ENCODE measurements at regions not wholly inside any gene's neighbourhood (a gene's known extent, or its start where the extent isn't known, plus 50 kb on each side); places are given as distances from the start of the nearest gene placed in this dataset.
"Not testable (repeated sequence)": the region's sequence is repeated elsewhere in the genome, so short reads cannot be mapped to it uniquely, and the experiment has no call there.

GRCh38 chr9:90499761-90500160 lies 142.9 kb downstream of the DIRAS2 start:
- TF ChIP-seq CTCF (IDR thresholded peaks at IDR 0.05): no peak
- no peak overlapping the region for H3K4me3 ChIP-seq (ENCODE audit: low read depth in 1 of 2, low read length in 1 of 2)
- H3K27me3 ChIP-seq: peaks cover 5% of the 10 kb centered on the region

GRCh38 chr9:90502134-90502533 lies 140.5 kb downstream of the DIRAS2 start:
- H3K4me1 ChIP-seq (ENCODE audit: control insufficient read depth in 1 of 2, insufficient read depth in 1 of 2, low read depth in 1 of 2, low read length in 1 of 2): no peaks in the 10 kb centered on the region
- no peak overlapping the region for H3K27ac ChIP-seq
- peaks cover 5% of the 10 kb centered on the region for H3K27me3 ChIP-seq
- no peak overlapping the region for H3K4me3 ChIP-seq (ENCODE audit: low read depth in 1 of 2, low read length in 1 of 2)
- no peak for TF ChIP-seq CTCF (IDR thresholded peaks at IDR 0.05)
- no peaks in the 10 kb centered on the region for H3K9me3 ChIP-seq
- H3K36me3 ChIP-seq: no peaks in the 10 kb centered on the region

More at GRCh38 chr9:90499761-90500160, 142.9 kb downstream of the DIRAS2 start:
- Histone ChIP-seq H3K9me3 (no peaks in the 10 kb centered on the region), H3K36me3 (no peaks in the 10 kb centered on the region), H3K4me1 (ENCODE audit: control insufficient read depth in 1 of 2, insufficient read depth in 1 of 2, low read depth in 1 of 2, low read length in 1 of 2) (no peaks in the 10 kb centered on the region), H3K27ac (no peak overlapping the region)

- Histone ChIP-seq H3K27ac (no peak overlapping the region), H3K4me1 (ENCODE audit: control insufficient read depth in 1 of 2, insufficient read depth in 1 of 2, low read depth in 1 of 2, low read length in 1 of 2) (no peaks in the 10 kb centered on the region), H3K36me3 (no peaks in the 10 kb centered on the region), H3K27me3 (peaks cover 4% of the 10 kb centered on the region), H3K9me3 (no peaks in the 10 kb centered on the region), H3K4me3 (ENCODE audit: low read depth in 1 of 2, low read length in 1 of 2) (no peak overlapping the region)
- no peak for TF ChIP-seq CTCF (IDR thresholded peaks at IDR 0.05)
Measured at GRCh38 chr9:90504486-90504885, 138.1 kb downstream of the DIRAS2 start.

GRCh38 chr9:90505695-90506094 lies 136.9 kb downstream of the DIRAS2 start:
- Histone ChIP-seq H3K4me1 (ENCODE audit: control insufficient read depth in 1 of 2, insufficient read depth in 1 of 2, low read depth in 1 of 2, low read length in 1 of 2) (no peaks in the 10 kb centered on the region), H3K36me3 (no peaks in the 10 kb centered on the region), H3K27ac (no peak overlapping the region), H3K27me3 (peaks cover 4% of the 10 kb centered on the region), H3K9me3 (no peaks in the 10 kb centered on the region), H3K4me3 (ENCODE audit: low read depth in 1 of 2, low read length in 1 of 2) (no peak overlapping the region)
- TF ChIP-seq CTCF (IDR thresholded peaks at IDR 0.05): no peak

- not testable (repeated sequence) for H3K36me3 ChIP-seq; H3K9me3 ChIP-seq; H3K4me3 ChIP-seq (ENCODE audit: low read depth in 1 of 2, low read length in 1 of 2); H3K27me3 ChIP-seq; H3K4me1 ChIP-seq (ENCODE audit: control insufficient read depth in 1 of 2, insufficient read depth in 1 of 2, low read depth in 1 of 2, low read length in 1 of 2); H3K27ac ChIP-seq
Measured at GRCh38 chr9:90506402-90506801, 136.2 kb downstream of the DIRAS2 start.

GRCh38 chr9:90507621-90508020 lies 135.0 kb downstream of the DIRAS2 start:
- H3K27me3 ChIP-seq: peaks cover 4% of the 10 kb centered on the region
- no peak for TF ChIP-seq CTCF (IDR thresholded peaks at IDR 0.05)

More at GRCh38 chr9:90507621-90508020, 135.0 kb downstream of the DIRAS2 start:
- Histone ChIP-seq H3K27ac (no peak overlapping the region), H3K4me3 (ENCODE audit: low read depth in 1 of 2, low read length in 1 of 2) (no peak overlapping the region), H3K9me3 (no peaks in the 10 kb centered on the region), H3K4me1 (ENCODE audit: control insufficient read depth in 1 of 2, insufficient read depth in 1 of 2, low read depth in 1 of 2, low read length in 1 of 2) (no peaks in the 10 kb centered on the region), H3K36me3 (no peaks in the 10 kb centered on the region)

Data from neutrophil (primary cell).